GM23338 (cell line): ENCODE measurements at regions not wholly inside any gene's neighbourhood (a gene's known extent, or its start where the extent isn't known, plus 50 kb on each side); places are given as distances from the start of the nearest gene placed in this dataset.

Source experiments
- CREB1 ChIP-seq: fragments of 250-450 bp; sonication (Bioruptor Pico); IDR thresholded peaks from 2 replicates; pipeline ENCODE4 v1.5.0; 2020; ENCODE audit warnings: low read depth, mild to moderate bottlenecking, moderate library complexity
- EZH2phosphoT487 ChIP-seq: fragments of 200-600 bp; sonication (generic); IDR thresholded peaks from one replicate; pipeline ENCODE4 v1.8.1; 2018; ENCODE audit warnings: antibody characterized with exemption; ENCODE audit not compliant: unreplicated experiment
- POLR2AphosphoS5 ChIP-seq: IDR thresholded peaks from 2 replicates; pipeline ENCODE4 v1.6.1; 2016; ENCODE audit warnings: antibody characterized with exemption, low read depth
- TF ChIP-seq, protein P1 (sequence below), 2 experiments: fragments of 200-600 bp in 1 of 2; sonication (generic) in 1 of 2; conservative IDR thresholded peaks; 2 replicates each; pipeline versions ENCODE4 v1.5.1 to v1.6.1; 2016 to 2017; ENCODE audit warnings: antibody characterized with exemption in 2 of 2, low read depth in 2 of 2, mild to moderate bottlenecking in 2 of 2, moderate library complexity in 1 of 2
- TF ChIP-seq, protein P2 (sequence below): IDR thresholded peaks from one replicate; pipeline ENCODE4 v1.6.1; 2018; ENCODE audit warnings: antibody characterized with exemption; ENCODE audit not compliant: unreplicated experiment
- TF ChIP-seq, protein P3 (sequence below): IDR thresholded peaks from 2 replicates; pipeline ENCODE4 v1.6.1; 2016; ENCODE audit warnings: antibody characterized with exemption

DNA sequence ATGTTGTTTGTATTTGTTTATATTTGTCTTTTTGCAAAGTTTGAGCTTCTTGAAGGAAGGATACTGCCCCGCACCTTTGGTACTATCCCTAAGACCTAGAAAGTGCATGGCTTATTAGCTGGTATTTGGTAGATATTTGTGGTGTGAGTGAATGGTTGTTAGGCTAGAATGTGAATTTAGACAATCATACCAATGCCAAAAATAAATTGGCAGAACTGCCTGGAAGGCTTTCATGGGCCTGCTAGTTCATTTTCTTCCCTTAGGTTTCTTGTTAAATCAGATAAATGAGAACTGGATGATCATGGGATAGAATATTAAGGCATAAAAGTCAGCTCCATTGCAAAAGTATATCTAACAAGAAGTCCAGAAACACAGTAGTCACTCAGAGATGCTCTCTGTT is 147.5 kb upstream of the TSLP start:
- TF ChIP-seq, protein P1, sequence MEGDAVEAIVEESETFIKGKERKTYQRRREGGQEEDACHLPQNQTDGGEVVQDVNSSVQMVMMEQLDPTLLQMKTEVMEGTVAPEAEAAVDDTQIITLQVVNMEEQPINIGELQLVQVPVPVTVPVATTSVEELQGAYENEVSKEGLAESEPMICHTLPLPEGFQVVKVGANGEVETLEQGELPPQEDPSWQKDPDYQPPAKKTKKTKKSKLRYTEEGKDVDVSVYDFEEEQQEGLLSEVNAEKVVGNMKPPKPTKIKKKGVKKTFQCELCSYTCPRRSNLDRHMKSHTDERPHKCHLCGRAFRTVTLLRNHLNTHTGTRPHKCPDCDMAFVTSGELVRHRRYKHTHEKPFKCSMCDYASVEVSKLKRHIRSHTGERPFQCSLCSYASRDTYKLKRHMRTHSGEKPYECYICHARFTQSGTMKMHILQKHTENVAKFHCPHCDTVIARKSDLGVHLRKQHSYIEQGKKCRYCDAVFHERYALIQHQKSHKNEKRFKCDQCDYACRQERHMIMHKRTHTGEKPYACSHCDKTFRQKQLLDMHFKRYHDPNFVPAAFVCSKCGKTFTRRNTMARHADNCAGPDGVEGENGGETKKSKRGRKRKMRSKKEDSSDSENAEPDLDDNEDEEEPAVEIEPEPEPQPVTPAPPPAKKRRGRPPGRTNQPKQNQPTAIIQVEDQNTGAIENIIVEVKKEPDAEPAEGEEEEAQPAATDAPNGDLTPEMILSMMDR (conservative IDR thresholded peaks at IDR 0.05; ENCODE audit: low read depth in 2 of 2): no peak
- TF ChIP-seq, protein P2, sequence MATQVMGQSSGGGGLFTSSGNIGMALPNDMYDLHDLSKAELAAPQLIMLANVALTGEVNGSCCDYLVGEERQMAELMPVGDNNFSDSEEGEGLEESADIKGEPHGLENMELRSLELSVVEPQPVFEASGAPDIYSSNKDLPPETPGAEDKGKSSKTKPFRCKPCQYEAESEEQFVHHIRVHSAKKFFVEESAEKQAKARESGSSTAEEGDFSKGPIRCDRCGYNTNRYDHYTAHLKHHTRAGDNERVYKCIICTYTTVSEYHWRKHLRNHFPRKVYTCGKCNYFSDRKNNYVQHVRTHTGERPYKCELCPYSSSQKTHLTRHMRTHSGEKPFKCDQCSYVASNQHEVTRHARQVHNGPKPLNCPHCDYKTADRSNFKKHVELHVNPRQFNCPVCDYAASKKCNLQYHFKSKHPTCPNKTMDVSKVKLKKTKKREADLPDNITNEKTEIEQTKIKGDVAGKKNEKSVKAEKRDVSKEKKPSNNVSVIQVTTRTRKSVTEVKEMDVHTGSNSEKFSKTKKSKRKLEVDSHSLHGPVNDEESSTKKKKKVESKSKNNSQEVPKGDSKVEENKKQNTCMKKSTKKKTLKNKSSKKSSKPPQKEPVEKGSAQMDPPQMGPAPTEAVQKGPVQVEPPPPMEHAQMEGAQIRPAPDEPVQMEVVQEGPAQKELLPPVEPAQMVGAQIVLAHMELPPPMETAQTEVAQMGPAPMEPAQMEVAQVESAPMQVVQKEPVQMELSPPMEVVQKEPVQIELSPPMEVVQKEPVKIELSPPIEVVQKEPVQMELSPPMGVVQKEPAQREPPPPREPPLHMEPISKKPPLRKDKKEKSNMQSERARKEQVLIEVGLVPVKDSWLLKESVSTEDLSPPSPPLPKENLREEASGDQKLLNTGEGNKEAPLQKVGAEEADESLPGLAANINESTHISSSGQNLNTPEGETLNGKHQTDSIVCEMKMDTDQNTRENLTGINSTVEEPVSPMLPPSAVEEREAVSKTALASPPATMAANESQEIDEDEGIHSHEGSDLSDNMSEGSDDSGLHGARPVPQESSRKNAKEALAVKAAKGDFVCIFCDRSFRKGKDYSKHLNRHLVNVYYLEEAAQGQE: no peak
- TF ChIP-seq POLR2AphosphoS5 (no peak), EZH2phosphoT487 (no peak), CREB1 (CRISPR knock-in tag) (no peak)
- TF ChIP-seq, protein P3, sequence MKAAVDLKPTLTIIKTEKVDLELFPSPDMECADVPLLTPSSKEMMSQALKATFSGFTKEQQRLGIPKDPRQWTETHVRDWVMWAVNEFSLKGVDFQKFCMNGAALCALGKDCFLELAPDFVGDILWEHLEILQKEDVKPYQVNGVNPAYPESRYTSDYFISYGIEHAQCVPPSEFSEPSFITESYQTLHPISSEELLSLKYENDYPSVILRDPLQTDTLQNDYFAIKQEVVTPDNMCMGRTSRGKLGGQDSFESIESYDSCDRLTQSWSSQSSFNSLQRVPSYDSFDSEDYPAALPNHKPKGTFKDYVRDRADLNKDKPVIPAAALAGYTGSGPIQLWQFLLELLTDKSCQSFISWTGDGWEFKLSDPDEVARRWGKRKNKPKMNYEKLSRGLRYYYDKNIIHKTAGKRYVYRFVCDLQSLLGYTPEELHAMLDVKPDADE: no peak
